Lower leg skin (tissue), 3 donors: ENCODE measurements at regions not wholly inside any gene's neighbourhood (a gene's known extent, or its start where the extent isn't known, plus 50 kb on each side); places are given as distances from the start of the nearest gene placed in this dataset.

Source experiments
- POLR2A ChIP-seq, 2 donors: fragments of 450-650 bp; IDR thresholded peaks; one replicate each; pipeline ENCODE4 v1.6.1; 2016 to 2017; ENCODE audit warnings: antibody characterized with exemption in 2 of 2, mild to moderate bottlenecking in 1 of 2, moderate library complexity in 1 of 2
- TF ChIP-seq, protein P1 (sequence below), 3 donors: fragments of 450-650 bp; IDR thresholded peaks; one replicate each; pipeline ENCODE4 v1.5.1; 2016; ENCODE audit warnings: antibody characterized with exemption in 3 of 3, mild to moderate bottlenecking in 3 of 3, moderate library complexity in 2 of 3

- TF ChIP-seq, protein P1, sequence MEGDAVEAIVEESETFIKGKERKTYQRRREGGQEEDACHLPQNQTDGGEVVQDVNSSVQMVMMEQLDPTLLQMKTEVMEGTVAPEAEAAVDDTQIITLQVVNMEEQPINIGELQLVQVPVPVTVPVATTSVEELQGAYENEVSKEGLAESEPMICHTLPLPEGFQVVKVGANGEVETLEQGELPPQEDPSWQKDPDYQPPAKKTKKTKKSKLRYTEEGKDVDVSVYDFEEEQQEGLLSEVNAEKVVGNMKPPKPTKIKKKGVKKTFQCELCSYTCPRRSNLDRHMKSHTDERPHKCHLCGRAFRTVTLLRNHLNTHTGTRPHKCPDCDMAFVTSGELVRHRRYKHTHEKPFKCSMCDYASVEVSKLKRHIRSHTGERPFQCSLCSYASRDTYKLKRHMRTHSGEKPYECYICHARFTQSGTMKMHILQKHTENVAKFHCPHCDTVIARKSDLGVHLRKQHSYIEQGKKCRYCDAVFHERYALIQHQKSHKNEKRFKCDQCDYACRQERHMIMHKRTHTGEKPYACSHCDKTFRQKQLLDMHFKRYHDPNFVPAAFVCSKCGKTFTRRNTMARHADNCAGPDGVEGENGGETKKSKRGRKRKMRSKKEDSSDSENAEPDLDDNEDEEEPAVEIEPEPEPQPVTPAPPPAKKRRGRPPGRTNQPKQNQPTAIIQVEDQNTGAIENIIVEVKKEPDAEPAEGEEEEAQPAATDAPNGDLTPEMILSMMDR (IDR thresholded peaks at IDR 0.05), result no peak
- TF ChIP-seq POLR2A (IDR thresholded peaks at IDR 0.05), result no peak
Observed at GRCh38 chr10:78581133-78581694, 487.6 kb upstream of the ZMIZ1 start.
